Effector memory CD8-positive, alpha-beta T cell (primary cell): ENCODE measurements at regions not wholly inside any gene's neighbourhood (a gene's known extent, or its start where the extent isn't known, plus 50 kb on each side); places are given as distances from the start of the nearest gene placed in this dataset.

Experiments used
- ATAC-seq: fragments of 150-1000 bp; cut with Tn5 transposase; replicated peaks from 2 replicates; pipeline ENCODE4 v1.10.0; 2021; ENCODE audit warnings: mild to moderate bottlenecking, moderate library complexity
- DNase-seq, 3 experiments: peaks; one replicate each; pipeline ENCODE4 v3.0.0; 2021
- H3K27ac Mint-ChIP-seq, 2 donors: one replicate each; pipeline ENCODE4 v1.8.0; 2022; ENCODE audit warnings: mild to moderate bottlenecking in 2 of 2, mixed read lengths in 2 of 2, moderate library complexity in 2 of 2
- H3K27me3 Mint-ChIP-seq, 2 donors: one replicate each; pipeline ENCODE4 v1.8.0; 2022; ENCODE audit warnings: mixed read lengths in 2 of 2
- H3K36me3 Mint-ChIP-seq: one replicate; pipeline ENCODE4 v1.8.0; 2022; ENCODE audit warnings: mild to moderate bottlenecking, moderate library complexity, mixed read lengths; ENCODE audit not compliant: insufficient read depth
- H3K4me1 Mint-ChIP-seq, 2 donors: one replicate each; pipeline ENCODE4 v1.8.0; 2022; ENCODE audit warnings: low read depth in 2 of 2, mixed read lengths in 2 of 2
- H3K4me3 Mint-ChIP-seq, 2 donors: one replicate each; pipeline ENCODE4 v1.8.0; 2022; ENCODE audit warnings: mild to moderate bottlenecking in 2 of 2, mixed read lengths in 2 of 2, moderate library complexity in 2 of 2
- H3K9me3 Mint-ChIP-seq, 2 donors: one replicate each; pipeline ENCODE4 v1.8.0; 2022; ENCODE audit warnings: mixed read lengths in 2 of 2

DNA sequence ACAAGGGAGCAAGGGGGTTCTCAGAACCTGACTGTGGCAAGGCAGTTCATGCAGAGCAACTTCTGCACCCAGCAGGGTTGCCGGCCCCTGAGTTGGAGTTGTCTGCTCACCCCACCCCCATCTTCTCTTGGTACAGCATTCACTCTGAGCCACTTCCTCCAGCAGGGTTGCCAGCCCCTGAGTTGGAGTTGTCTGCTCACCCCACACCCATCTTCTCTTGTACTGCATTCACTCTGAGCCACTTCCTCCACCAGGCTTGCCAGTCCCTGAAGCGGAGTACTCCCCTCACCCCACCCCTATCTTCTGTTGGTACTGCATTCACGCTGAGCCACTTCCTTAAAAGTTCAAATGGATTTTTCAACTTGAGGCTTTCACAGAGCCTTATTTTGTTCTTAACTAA, 79.7 kb upstream of the SYNDIG1 start:
- Mint-ChIP-seq H3K27ac (no peak overlapping the region), H3K36me3 (no peaks in the 10 kb centered on the region), H3K9me3 (no peaks in the 10 kb centered on the region), H3K27me3 (peaks cover 25 to 53% of the 10 kb centered on the region in 2 donors), H3K4me1 (no peaks in the 10 kb centered on the region), H3K4me3 (no peak overlapping the region)
- no peak for DNase-seq
- ATAC-seq = peak; percentile 39

DNA sequence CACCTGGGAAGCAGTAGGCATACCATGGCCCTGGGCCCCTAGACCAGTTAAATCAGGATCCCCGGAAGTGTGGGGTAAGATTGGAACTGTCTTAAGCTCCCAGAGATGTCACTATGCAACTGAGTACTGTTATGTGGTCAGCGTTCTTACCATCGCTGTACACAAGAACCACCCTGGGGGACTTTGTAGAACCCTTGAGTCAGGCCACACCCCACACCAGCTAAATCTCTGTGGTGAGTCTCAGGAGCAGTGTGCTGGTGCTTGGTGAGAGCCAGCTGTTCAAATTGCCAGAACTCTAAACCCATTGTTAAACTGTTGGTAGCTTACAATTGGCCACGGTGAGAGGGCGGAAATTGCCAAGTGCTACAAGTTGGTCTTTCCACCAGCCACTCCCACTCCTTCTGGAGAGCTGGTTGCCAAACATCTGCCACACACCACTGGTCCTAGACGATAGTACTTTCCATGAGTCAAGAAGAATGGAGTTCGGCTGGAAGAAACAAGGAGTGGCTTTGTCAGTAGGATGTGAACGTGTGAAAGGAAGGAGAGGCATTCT, 80.5 kb upstream of the SYNDIG1 start:
- no peak overlapping the region for H3K4me3 Mint-ChIP-seq
- DNase-seq (no peak), ATAC-seq (no peak)
- H3K9me3 Mint-ChIP-seq = no peaks in the 10 kb centered on the region
- H3K27me3 Mint-ChIP-seq = peaks cover 25 to 53% of the 10 kb centered on the region in 2 donors
- H3K36me3 Mint-ChIP-seq = no peaks in the 10 kb centered on the region
- H3K4me1 Mint-ChIP-seq = no peaks in the 10 kb centered on the region
- H3K27ac Mint-ChIP-seq = no peak overlapping the region

DNA sequence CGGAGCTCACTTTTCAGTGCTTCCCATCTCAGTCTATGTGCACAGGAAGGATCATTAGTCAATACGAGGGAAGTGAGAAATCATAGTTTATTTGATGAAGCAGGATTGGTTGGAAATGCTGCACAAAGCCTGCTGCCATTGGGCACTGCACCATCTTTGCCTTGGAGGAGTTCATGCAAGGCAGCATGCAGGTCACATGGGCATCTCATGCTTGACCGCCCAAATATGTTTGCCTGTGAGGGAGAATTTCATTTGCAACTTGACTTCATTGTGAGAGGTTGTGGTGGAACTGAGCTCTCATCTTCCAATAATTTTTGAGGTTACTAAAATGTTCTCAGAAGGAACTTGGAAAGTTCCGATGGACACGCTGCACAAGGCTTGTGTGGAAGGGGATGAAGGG, 83.9 kb upstream of the SYNDIG1 start:
- DNase-seq (no peak), ATAC-seq (no peak)
- Mint-ChIP-seq H3K27me3 (peaks cover 37 to 49% of the 10 kb centered on the region in 2 donors), H3K4me1 (no peaks in the 10 kb centered on the region), H3K9me3 (no peaks in the 10 kb centered on the region), H3K4me3 (no peak overlapping the region), H3K36me3 (no peaks in the 10 kb centered on the region), H3K27ac (no peak overlapping the region)

DNA sequence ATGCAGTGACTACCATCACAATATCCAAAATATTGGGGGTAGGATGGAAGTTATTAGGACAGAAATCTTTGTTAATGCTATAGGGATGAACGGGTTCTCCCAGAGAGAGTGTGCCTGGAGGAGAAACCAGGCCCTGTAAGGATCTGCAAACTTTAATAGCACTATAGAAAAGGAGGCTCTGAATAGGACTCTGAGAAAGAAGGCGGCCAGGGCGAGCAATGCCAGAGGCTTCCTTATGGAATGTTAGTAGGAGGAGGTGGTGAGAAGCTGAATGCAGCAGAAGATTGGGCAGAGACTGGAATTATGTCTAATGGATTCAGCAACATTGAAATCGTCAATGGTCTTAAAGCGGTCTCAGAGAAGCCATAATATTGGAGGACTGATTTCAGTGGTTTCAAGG, 84.6 kb upstream of the SYNDIG1 start:
- ATAC-seq = no peak
- no peaks in the 10 kb centered on the region for H3K9me3 Mint-ChIP-seq
- H3K4me1 Mint-ChIP-seq = no peaks in the 10 kb centered on the region
- H3K27ac Mint-ChIP-seq = no peak overlapping the region
- H3K4me3 Mint-ChIP-seq = no peak overlapping the region
- DNase-seq = no peak
- H3K36me3 Mint-ChIP-seq = no peaks in the 10 kb centered on the region
- H3K27me3 Mint-ChIP-seq = peaks cover 39 to 56% of the 10 kb centered on the region in 2 donors

DNA sequence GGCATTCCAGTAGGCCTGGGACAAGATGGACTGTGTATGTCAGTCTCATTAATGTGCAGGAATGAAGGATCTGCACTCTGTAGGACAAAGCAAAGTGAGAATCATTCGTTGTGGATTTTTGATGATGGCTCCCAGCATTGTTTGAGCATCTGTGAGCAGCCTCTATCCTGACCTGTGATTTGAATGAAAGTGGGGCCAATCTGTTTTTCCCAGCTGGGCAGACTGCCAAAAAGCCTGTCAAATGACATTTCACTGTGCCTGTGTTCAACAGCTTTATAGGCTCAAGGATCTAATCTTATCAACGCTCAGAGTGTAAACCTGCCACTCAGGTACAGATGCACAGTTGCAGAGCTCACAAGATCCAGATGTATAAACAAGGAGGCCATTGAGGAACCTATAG, 86.7 kb upstream of the SYNDIG1 start:
- H3K4me1 Mint-ChIP-seq = no peaks in the 10 kb centered on the region
- H3K27ac Mint-ChIP-seq = no peak overlapping the region
- ATAC-seq (no peak), DNase-seq (no peak)
- peaks cover 48 to 61% of the 10 kb centered on the region in 2 donors for H3K27me3 Mint-ChIP-seq
- no peaks in the 10 kb centered on the region for H3K36me3 Mint-ChIP-seq
- no peak overlapping the region for H3K4me3 Mint-ChIP-seq
- H3K9me3 Mint-ChIP-seq = no peaks in the 10 kb centered on the region

DNA sequence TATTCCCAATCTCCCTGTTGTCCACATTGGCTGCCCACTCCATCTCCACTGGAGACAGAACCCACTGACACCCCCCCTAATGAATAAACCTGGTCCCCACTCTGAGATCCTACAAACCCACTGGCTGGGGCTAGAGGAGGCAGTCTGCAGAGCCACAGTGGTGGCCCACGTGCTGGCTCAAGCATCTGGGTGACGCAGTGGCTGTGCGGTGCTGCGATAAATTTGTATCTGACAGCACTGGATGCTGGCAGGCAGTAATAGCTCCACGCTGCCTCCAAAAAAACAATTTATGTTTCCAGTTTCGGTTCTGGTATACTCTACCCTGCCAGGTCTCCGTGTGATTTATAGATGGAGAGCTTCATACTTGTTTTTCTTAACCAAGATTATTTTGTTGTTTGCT, 87.1 kb upstream of the SYNDIG1 start:
- no peak for DNase-seq
- Mint-ChIP-seq H3K27ac (no peak overlapping the region), H3K27me3 (peaks cover 48 to 61% of the 10 kb centered on the region in 2 donors)

DNA sequence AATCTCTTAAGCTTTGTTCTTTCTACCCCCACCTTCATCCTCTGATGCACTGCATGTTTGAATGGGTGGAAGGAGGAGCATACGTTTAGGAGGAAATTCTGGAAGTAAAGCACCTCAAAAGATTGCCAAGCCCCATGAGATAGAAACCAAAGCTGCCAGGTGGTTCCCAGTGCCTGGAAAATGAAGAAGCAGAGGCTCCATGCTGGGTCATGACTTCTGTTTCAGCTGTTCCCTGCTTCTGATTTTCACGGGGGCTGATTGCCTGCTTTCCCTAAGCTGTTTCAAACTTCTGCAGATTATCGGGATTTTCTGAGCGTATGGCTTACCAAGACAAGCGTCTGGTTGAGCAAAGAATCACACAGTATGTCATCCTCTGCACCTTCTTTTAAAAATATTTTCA, 87.5 kb upstream of the SYNDIG1 start:
- Mint-ChIP-seq H3K36me3 (no peaks in the 10 kb centered on the region), H3K9me3 (no peaks in the 10 kb centered on the region), H3K4me1 (no peaks in the 10 kb centered on the region), H3K4me3 (no peak overlapping the region), H3K27me3 (peaks cover 48 to 61% of the 10 kb centered on the region in 2 donors), H3K27ac (no peak overlapping the region)
- no peak for ATAC-seq
- no peak for DNase-seq

More for the DNA sequence above, 87.1 kb upstream of the SYNDIG1 start:
- H3K9me3 Mint-ChIP-seq = no peaks in the 10 kb centered on the region
- no peaks in the 10 kb centered on the region for H3K4me1 Mint-ChIP-seq
- H3K4me3 Mint-ChIP-seq = no peak overlapping the region
- ATAC-seq = no peak
- no peaks in the 10 kb centered on the region for H3K36me3 Mint-ChIP-seq

DNA sequence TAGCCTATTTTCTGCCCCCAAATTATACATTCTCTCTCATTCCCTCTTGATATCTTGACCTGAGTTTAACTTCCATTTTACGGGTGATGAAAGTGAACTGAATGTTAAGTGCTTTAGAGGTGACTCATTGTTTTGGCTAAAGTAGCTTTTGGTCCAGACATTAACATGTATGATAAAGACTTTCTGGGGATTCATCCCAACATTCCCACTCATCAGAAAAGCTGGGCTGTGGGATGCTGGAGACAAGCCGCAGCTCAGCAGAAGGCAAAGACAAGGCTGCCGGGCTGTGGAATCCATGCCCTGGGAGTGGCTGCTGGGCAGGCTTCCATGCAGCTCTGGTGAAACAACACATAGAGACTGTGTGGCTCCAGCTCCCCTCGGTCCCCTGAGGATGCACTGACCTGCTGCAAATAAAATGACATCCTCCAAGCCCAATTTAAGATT, 89.9 kb upstream of the SYNDIG1 start:
- Mint-ChIP-seq H3K36me3 (no peaks in the 10 kb centered on the region), H3K9me3 (no peaks in the 10 kb centered on the region), H3K27me3 (peaks cover 38 to 41% of the 10 kb centered on the region in 2 donors), H3K4me3 (no peak overlapping the region), H3K4me1 (no peaks in the 10 kb centered on the region), H3K27ac (no peak overlapping the region)
- DNase-seq (no peak), ATAC-seq (no peak)

DNA sequence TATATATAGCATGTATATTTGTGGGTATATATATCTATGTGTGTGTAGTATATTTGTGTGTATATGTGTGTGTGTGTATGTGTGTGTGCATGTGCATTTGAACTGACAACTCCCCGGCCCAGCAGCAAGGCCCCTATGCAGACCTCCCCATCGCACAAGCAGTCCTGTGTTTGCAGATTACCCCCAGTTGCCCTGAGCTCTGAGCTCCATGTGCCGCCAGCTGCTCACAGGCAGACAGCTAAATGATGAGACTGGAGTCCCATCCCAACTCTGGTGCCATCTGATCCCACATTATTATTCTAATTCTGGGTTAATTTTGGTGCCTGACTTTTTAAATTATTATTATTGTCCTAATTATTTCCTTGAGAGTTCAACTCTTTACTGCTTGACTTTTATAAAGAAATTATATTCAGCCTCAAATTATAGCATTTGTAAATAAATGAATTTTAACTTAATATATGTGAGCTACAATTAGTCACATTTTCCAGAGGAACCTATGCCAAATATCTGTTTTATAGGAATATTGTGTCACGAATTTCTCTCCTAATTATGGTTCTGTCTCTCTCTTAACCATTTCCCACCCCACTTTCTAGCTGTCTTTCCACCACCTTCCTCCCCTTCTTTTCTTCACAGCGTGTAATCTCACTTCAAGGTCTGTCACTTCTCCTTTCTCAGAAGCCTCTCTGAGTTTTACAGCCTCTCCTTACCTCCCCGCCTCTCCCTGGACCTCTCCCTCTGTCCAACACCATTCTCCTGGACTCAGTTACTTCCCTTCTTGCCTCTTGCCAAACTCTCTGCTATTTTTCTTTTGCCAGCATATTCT, 90.6 kb upstream of the SYNDIG1 start:
- ATAC-seq (no peak), DNase-seq (no peak)
- Mint-ChIP-seq H3K4me1 (no peaks in the 10 kb centered on the region), H3K27ac (no peak overlapping the region), H3K36me3 (no peaks in the 10 kb centered on the region), H3K4me3 (no peak overlapping the region), H3K27me3 (peaks cover 32 to 35% of the 10 kb centered on the region in 2 donors), H3K9me3 (no peaks in the 10 kb centered on the region)

DNA sequence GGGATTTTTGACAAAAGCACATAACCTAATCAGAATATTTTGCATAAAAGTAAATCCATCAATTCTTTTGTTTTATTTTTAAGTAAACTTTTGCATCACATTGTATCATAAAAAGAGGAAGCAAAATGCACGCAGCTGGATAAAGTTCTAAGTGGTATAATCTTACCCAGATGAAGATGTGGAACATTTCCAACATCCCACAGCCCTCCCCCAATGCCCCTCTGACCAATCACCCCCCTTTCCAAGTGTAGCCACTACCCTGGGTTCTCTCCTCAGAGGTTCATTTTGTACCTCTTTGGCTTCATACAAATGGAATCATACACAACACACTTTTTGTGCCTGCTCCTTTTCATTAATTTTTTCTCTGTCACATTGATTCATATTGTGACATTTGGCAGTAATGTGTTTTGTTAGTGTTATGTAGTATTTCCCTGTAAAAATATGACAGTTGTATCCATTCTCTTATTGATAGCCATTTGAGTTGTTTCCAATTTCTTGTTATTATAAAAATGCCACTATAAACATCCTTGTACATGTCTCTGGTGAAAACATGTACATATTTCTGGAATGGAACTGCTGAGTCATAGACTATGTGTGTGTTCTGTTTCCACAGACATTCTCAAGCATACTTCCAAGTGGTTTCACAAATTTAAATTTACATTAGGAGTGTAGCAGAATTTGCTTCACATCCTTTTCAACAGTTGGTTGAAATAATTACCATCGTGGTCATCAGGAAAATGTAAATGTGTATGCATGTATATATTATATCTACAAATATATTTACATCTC, 92.9 kb upstream of the SYNDIG1 start:
- DNase-seq = no peak
- Mint-ChIP-seq H3K27me3 (peaks cover 21 to 22% of the 10 kb centered on the region in 2 donors), H3K4me3 (no peak overlapping the region), H3K4me1 (no peaks in the 10 kb centered on the region), H3K9me3 (no peaks in the 10 kb centered on the region), H3K36me3 (no peaks in the 10 kb centered on the region), H3K27ac (no peak overlapping the region)
- ATAC-seq = no peak

DNA sequence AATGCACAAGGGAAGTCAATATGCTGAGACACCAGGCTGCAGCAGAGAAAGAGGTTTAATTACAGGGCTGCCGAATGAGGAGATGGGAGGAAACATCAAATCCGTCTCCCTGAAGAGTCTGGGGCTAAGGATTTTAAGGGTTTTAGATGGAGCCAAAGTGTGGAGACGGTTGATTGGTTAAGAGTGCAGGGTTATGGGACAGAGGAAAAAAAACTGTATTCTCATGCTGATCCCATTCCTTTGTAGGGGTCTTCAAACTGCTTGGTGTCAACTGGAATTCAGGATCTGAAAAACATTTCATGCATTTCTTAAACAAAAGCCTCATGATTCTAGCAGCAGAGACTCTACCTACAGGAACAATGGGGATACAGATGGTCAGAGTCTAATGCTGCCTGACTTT, 96.1 kb upstream of the SYNDIG1 start:
- Mint-ChIP-seq H3K27ac (no peak overlapping the region), H3K9me3 (no peaks in the 10 kb centered on the region), H3K4me1 (no peaks in the 10 kb centered on the region), H3K36me3 (no peaks in the 10 kb centered on the region), H3K27me3 (no peaks in the 10 kb centered on the region), H3K4me3 (no peak overlapping the region)
- ATAC-seq = no peak
- no peak for DNase-seq

DNA sequence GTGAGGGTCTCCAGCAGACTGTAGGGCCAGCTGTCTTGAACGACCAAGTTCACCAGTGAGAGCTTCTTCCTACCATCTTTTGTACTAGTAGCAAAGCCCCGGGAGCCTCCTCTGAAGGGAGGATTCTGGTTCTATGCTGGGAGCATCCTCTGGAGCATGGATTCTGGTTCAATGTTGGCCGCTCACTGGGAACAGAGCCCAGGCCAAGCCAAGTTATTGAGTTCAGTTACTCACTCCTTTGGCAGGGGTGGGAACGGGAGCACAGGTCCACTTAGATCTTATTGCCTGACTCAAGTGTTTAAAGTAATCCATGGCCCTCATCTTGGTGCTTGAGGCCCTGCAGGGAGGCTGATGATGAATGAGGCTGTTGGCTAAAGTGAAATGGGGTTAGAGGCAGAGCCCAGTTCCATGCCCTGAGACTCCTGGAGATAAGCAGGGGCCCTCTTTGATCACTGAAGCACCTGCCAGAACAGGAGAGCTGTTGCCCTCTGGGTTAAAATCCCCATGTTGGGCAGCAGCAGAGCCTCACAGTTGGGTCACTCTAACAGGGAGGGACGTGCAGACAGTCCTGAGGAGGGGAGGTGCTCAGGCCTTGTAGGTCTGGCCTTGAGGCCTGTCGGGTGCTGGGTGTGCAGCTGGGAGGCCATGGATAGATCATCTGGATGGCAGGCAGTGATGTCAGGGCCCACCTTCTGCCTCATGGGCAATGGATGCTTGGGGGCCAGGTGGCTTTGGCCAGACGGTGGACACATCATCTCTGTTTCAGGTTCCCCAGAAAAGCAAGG, 98.3 kb upstream of the SYNDIG1 start:
- Mint-ChIP-seq H3K27me3 (peaks cover 0 to 4% of the 10 kb centered on the region in 2 donors), H3K36me3 (no peaks in the 10 kb centered on the region), H3K27ac (no peak overlapping the region), H3K4me3 (no peak overlapping the region), H3K9me3 (no peaks in the 10 kb centered on the region), H3K4me1 (no peaks in the 10 kb centered on the region)
- no peak for ATAC-seq
- no peak for DNase-seq

DNA sequence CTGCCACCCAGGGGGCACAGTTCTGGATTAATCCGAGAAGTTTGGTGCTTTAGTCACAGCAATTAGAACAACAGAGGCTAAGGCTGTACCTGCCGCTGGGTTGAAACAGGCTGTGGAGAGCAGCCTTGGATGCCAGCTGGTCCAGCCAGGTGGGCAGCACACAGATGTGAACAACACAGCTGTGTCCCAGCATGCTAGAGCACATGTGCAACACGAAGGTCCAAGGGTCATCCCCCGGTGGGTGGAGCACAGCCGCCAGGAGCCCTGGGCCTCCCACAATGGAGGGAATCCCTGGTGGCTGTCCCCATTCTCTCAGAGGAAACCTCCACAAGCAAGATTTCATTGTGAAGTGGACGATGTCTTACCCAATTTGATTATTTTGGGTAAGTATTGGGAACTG, 99.2 kb upstream of the SYNDIG1 start:
- no peak overlapping the region for H3K4me3 Mint-ChIP-seq
- H3K4me1 Mint-ChIP-seq = no peaks in the 10 kb centered on the region
- H3K9me3 Mint-ChIP-seq = no peaks in the 10 kb centered on the region
- peaks cover 0 to 4% of the 10 kb centered on the region in 2 donors for H3K27me3 Mint-ChIP-seq
- H3K27ac Mint-ChIP-seq = no peak overlapping the region
- DNase-seq (no peak), ATAC-seq (no peak)
- no peaks in the 10 kb centered on the region for H3K36me3 Mint-ChIP-seq
